Lung (tissue), 11 donors: ENCODE measurements at regions not wholly inside any gene's neighbourhood (a gene's known extent, or its start where the extent isn't known, plus 50 kb on each side); places are given as distances from the start of the nearest gene placed in this dataset.

Experiments
- ATAC-seq: fragments of 200-7000 bp; cut with Tn5 transposase; one replicate; pipeline ENCODE4 v1.9.1; 2020; ENCODE audit warnings: moderate number of reproducible peaks; ENCODE audit not compliant: insufficient read depth, low FRiP score
- DNase-seq, 3 donors: peaks; one replicate each; pipeline ENCODE4 v3.0.0-alpha.2; 2013 to 2017
- H3K27ac ChIP-seq, 2 donors: one replicate each; pipeline ENCODE4 v1.5.1; 2013; ENCODE audit warnings: mild to moderate bottlenecking in 2 of 2, moderate library complexity in 2 of 2, control low read depth in 1 of 2, inconsistent platforms in 1 of 2, low read depth in 1 of 2, low read length in 1 of 2
- H3K27me3 ChIP-seq, 3 donors: one replicate each; pipeline ENCODE4 v1.5.1; 2013; ENCODE audit warnings: low read length in 2 of 3; ENCODE audit not compliant: control insufficient read depth in 3 of 3, insufficient read depth in 3 of 3
- H3K36me3 ChIP-seq, 4 donors: one replicate each; pipeline ENCODE4 v1.5.1; 2013; ENCODE audit warnings: low read length in 4 of 4, mild to moderate bottlenecking in 1 of 4, moderate library complexity in 1 of 4; ENCODE audit not compliant: control insufficient read depth in 4 of 4, insufficient read depth in 4 of 4
- H3K4me1 ChIP-seq, 5 donors: one replicate each; pipeline ENCODE4 v1.5.1; 2013; ENCODE audit warnings: low read length in 5 of 5, mild to moderate bottlenecking in 2 of 5, moderate library complexity in 1 of 5; ENCODE audit not compliant: control insufficient read depth in 5 of 5, insufficient read depth in 5 of 5
- H3K4me3 ChIP-seq: one replicate; pipeline ENCODE4 v1.5.1; 2013; ENCODE audit warnings: mild to moderate bottlenecking, control low read depth, moderate library complexity
- H3K9ac ChIP-seq, 2 donors: one replicate each; pipeline ENCODE4 v1.5.1; 2013; ENCODE audit warnings: low read length in 2 of 2, control low read depth in 1 of 2; ENCODE audit not compliant: insufficient read depth in 1 of 2
- H3K9me3 ChIP-seq, 4 donors: one replicate each; pipeline ENCODE4 v1.5.1; 2013; ENCODE audit warnings: low read length in 3 of 4, mild to moderate bottlenecking in 1 of 4, moderate library complexity in 1 of 4; ENCODE audit not compliant: control insufficient read depth in 4 of 4, insufficient read depth in 3 of 4
- CTCF ChIP-seq: IDR thresholded peaks from 2 replicates; pipeline ENCODE4 v1.5.1; 2012; ENCODE audit warnings: mild to moderate bottlenecking; ENCODE audit errors: control extremely low read depth, extremely low read depth
- WGBS, 2 donors: extraction: QIAGEN DNeasy Blood & Tissue Kit; methylation state at CpG; one replicate each; pipeline ENCODE4 v1.1.7; 2013; 5-methylcytosine and 5-hydroxymethylcytosine counted together
- donor health status: control.
- donor health status: control.
- donor health status: Bipolar disorder and iron deficiency.
- donor health status: healthy.
- donor health status: DM: yes; HTN: yes; CAD: no.

- ATAC-seq (no peak), DNase-seq (no peak)
- H3K4me1 ChIP-seq, result peaks cover 0 to 5% (median 0%) of the 10 kb centered on the region in 5 donors
- no peaks in the 10 kb centered on the region for H3K36me3 ChIP-seq
- H3K27ac ChIP-seq, result no peak overlapping the region
- TF ChIP-seq CTCF, result no peak
- H3K9ac ChIP-seq, result no peak overlapping the region
- WGBS, 2 donors, result 93 to 94% methylated on average over 1 of the region's 1 CpG
- H3K9me3 ChIP-seq, result no peaks in the 10 kb centered on the region
- H3K4me3 ChIP-seq, result no peak overlapping the region
- peaks cover 0 to 3% (median 0%) of the 10 kb centered on the region in 3 donors for H3K27me3 ChIP-seq
These were observed 119.6 kb upstream of the ZNF92 start for GRCh38 chr7:65254061-65254460.

DNA sequence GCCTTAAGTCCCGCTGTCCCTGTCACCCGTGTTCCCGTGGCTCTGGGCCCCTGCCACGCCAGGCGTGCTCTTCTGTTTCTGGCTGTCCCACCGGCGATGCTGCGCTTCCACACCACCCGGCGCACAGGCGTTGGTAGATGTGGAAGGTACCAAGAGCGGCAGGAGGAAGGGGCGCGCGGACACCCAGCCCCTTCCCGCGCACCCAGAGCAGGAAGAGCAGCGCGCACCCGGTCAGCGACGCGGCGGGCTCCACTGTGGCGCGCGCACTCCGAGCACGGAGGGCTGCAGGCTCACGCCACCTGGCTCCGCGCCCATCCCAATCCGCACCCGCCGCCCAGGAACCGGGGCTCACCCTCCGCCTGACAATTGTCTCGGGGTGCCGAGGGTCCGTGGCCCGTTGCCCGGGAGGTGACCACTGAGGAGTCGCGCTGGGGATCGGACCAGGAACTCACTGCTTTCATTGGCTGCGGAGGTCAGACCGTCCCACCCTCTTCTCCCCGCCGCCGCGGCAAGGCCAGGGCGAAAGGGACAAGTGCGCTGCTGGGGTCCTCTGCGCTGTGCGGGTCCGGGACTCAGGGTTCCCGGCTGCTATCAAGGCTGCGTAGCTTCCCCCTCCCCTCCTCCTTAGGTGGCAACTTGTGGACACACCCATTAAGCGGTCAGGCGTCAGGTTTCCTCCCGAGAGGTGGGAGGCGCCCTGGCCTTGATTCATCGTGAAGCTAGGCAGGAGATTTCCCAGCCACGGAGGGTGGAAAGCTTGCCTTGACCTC lies 121.6 kb upstream of the ZNF92 start:
- H3K27me3 ChIP-seq, result peaks cover 0 to 3% (median 0%) of the 10 kb centered on the region in 3 donors
- H3K27ac ChIP-seq, result peak overlapping the region in 1 of 2 donors; percentile 61

GRCh38 chr7:65250697-65251395 lies 122.8 kb upstream of the ZNF92 start:
- no peaks in the 10 kb centered on the region for H3K9me3 ChIP-seq
- no peak for TF ChIP-seq CTCF
- H3K27ac ChIP-seq, result no peak overlapping the region
- H3K4me3 ChIP-seq, result no peak overlapping the region
- peaks cover 0 to 5% (median 0%) of the 10 kb centered on the region in 5 donors for H3K4me1 ChIP-seq
- no peaks in the 10 kb centered on the region for H3K36me3 ChIP-seq
- H3K27me3 ChIP-seq, result peaks cover 0 to 3% (median 0%) of the 10 kb centered on the region in 3 donors
- WGBS, 2 donors, result 92 to 93% methylated on average over 18 of the region's 18 CpGs
- ATAC-seq (no peak), DNase-seq (peak in 1 of 3 donors; percentile 10)
- no peak overlapping the region for H3K9ac ChIP-seq

More for the DNA sequence above, 121.6 kb upstream of the ZNF92 start:
- Histone ChIP-seq H3K36me3 (no peaks in the 10 kb centered on the region), H3K4me1 (peaks cover 0 to 5% (median 0%) of the 10 kb centered on the region in 5 donors), H3K9ac (peak overlapping the region in 1 of 2 donors; percentile 13), H3K9me3 (no peaks in the 10 kb centered on the region), H3K4me3 (peak overlapping the region; percentile 65)
- 1% methylated on average over 53 to 64 of the region's 64 CpGs for WGBS, 2 donors
- DNase-seq (peak; percentile 47 to 62 (median 53)), ATAC-seq (peak; percentile 87)
- TF ChIP-seq CTCF, result no peak
